Immature natural killer cell (primary cell): ENCODE measurements at regions not wholly inside any gene's neighbourhood (a gene's known extent, or its start where the extent isn't known, plus 50 kb on each side); places are given as distances from the start of the nearest gene placed in this dataset.
A peak's percentile ranks its signal among the peaks of the same experiment; 100 is the strongest.
"Not testable (repeated sequence)": the region's sequence is repeated elsewhere in the genome, so short reads cannot be mapped to it uniquely, and the experiment has no call there.

Experiments
- DNase-seq, 3 donors: peaks; one replicate each; pipeline ENCODE4 v3.0.0; 2022; ENCODE audit warnings: mixed read lengths in 1 of 3
- H3K27ac Mint-ChIP-seq, 6 donors: one replicate each; pipeline ENCODE4 v1.8.0; 2020; ENCODE audit warnings: mixed read lengths in 6 of 6, mild to moderate bottlenecking in 5 of 6, inconsistent platforms in 4 of 6, moderate library complexity in 3 of 6
- H3K27me3 Mint-ChIP-seq, 3 donors: one replicate each; pipeline ENCODE4 v1.8.0; 2020 to 2021; ENCODE audit warnings: low read depth in 3 of 3, mild to moderate bottlenecking in 3 of 3, mixed read lengths in 3 of 3, moderate library complexity in 3 of 3, inconsistent platforms in 1 of 3
- H3K36me3 Mint-ChIP-seq, 3 donors: one replicate each; pipeline ENCODE4 v1.8.0; 2020; ENCODE audit warnings: mixed read lengths in 3 of 3, inconsistent platforms in 2 of 3, mild to moderate bottlenecking in 2 of 3
- H3K4me1 Mint-ChIP-seq, 2 donors: one replicate each; pipeline ENCODE4 v1.8.0; 2020; ENCODE audit warnings: inconsistent platforms in 2 of 2, mild to moderate bottlenecking in 2 of 2, mixed read lengths in 2 of 2, moderate library complexity in 1 of 2
- H3K4me3 Mint-ChIP-seq, 5 donors: one replicate each; pipeline ENCODE4 v1.8.0; 2020; ENCODE audit warnings: mild to moderate bottlenecking in 5 of 5, mixed read lengths in 5 of 5, inconsistent platforms in 3 of 5, moderate library complexity in 3 of 5
- H3K9me3 Mint-ChIP-seq, 6 donors: one replicate each; pipeline ENCODE4 v1.8.0; 2020; ENCODE audit warnings: mild to moderate bottlenecking in 6 of 6, mixed read lengths in 6 of 6, inconsistent platforms in 4 of 6, moderate library complexity in 3 of 6

GRCh38 chrX:109875831-109876230 lies 127.1 kb upstream of the TMEM164 start:
- no peaks in the 10 kb centered on the region for H3K36me3 Mint-ChIP-seq
- peaks cover 0 to 4% (median 3%) of the 10 kb centered on the region in 3 donors for H3K27me3 Mint-ChIP-seq
- no peak for DNase-seq
- H3K4me1 Mint-ChIP-seq: no peaks in the 10 kb centered on the region
- no peak overlapping the region for H3K4me3 Mint-ChIP-seq
- no peaks in the 10 kb centered on the region for H3K9me3 Mint-ChIP-seq
- no peak overlapping the region for H3K27ac Mint-ChIP-seq

GRCh38 chrX:109878236-109878635 lies 124.7 kb upstream of the TMEM164 start:
- no peaks in the 10 kb centered on the region for H3K36me3 Mint-ChIP-seq
- H3K4me3 Mint-ChIP-seq: no peak overlapping the region
- no peak for DNase-seq
- H3K4me1 Mint-ChIP-seq: no peaks in the 10 kb centered on the region
- H3K27me3 Mint-ChIP-seq: peaks cover 0 to 6% (median 4%) of the 10 kb centered on the region in 3 donors
- no peaks in the 10 kb centered on the region for H3K9me3 Mint-ChIP-seq
- no peak overlapping the region for H3K27ac Mint-ChIP-seq

GRCh38 chrX:109879991-109880390 lies 122.9 kb upstream of the TMEM164 start:
- H3K4me1 Mint-ChIP-seq: no peaks in the 10 kb centered on the region
- H3K9me3 Mint-ChIP-seq: no peaks in the 10 kb centered on the region
- no peaks in the 10 kb centered on the region for H3K36me3 Mint-ChIP-seq
- no peak for DNase-seq
- no peak overlapping the region for H3K4me3 Mint-ChIP-seq
- no peak overlapping the region for H3K27ac Mint-ChIP-seq
- peaks cover 0 to 6% (median 3%) of the 10 kb centered on the region in 3 donors for H3K27me3 Mint-ChIP-seq

GRCh38 chrX:109880629-109881028 lies 122.3 kb upstream of the TMEM164 start:
- no peak for DNase-seq
- no peaks in the 10 kb centered on the region for H3K9me3 Mint-ChIP-seq
- no peak overlapping the region for H3K4me3 Mint-ChIP-seq
- peaks cover 0 to 10% (median 3%) of the 10 kb centered on the region in 3 donors for H3K27me3 Mint-ChIP-seq
- H3K36me3 Mint-ChIP-seq: no peaks in the 10 kb centered on the region
- H3K4me1 Mint-ChIP-seq: no peaks in the 10 kb centered on the region
- H3K27ac Mint-ChIP-seq: no peak overlapping the region

- peaks cover 0 to 6% (median 3%) of the 10 kb centered on the region in 3 donors for H3K27me3 Mint-ChIP-seq
- no peaks in the 10 kb centered on the region for H3K36me3 Mint-ChIP-seq
- no peaks in the 10 kb centered on the region for H3K4me1 Mint-ChIP-seq
- no peaks in the 10 kb centered on the region for H3K9me3 Mint-ChIP-seq
- DNase-seq: peak in 2 of 3 donors; percentile 23 to 24
- no peak overlapping the region for H3K4me3 Mint-ChIP-seq
- H3K27ac Mint-ChIP-seq: no peak overlapping the region
Measured at GRCh38 chrX:109886122-109886761, 116.7 kb upstream of the TMEM164 start.

- Mint-ChIP-seq H3K27me3 (peaks cover 0 to 4% (median 0%) of the 10 kb centered on the region in 3 donors), H3K4me3 (no peak overlapping the region), H3K4me1 (no peaks in the 10 kb centered on the region), H3K9me3 (peaks cover 0 to 1% (median 0%) of the 10 kb centered on the region in 6 donors), H3K36me3 (no peaks in the 10 kb centered on the region), H3K27ac (no peak overlapping the region)
- no peak for DNase-seq
Measured at GRCh38 chrX:109889289-109890006, 113.5 kb upstream of the TMEM164 start.

- H3K27ac Mint-ChIP-seq: no peak overlapping the region
Measured at GRCh38 chrX:109890300-109890699, 112.6 kb upstream of the TMEM164 start.

GRCh38 chrX:109890910-109891502 lies 111.9 kb upstream of the TMEM164 start:
- Mint-ChIP-seq H3K27me3 (no peaks in the 10 kb centered on the region), H3K27ac (no peak overlapping the region), H3K4me3 (no peak overlapping the region), H3K9me3 (peaks cover 0 to 1% (median 0%) of the 10 kb centered on the region in 6 donors), H3K36me3 (no peaks in the 10 kb centered on the region), H3K4me1 (no peaks in the 10 kb centered on the region)
- DNase-seq: peak; percentile 15 to 39 (median 39)

More at GRCh38 chrX:109890300-109890699, 112.6 kb upstream of the TMEM164 start:
- no peaks in the 10 kb centered on the region for H3K4me1 Mint-ChIP-seq
- no peak for DNase-seq
- no peak overlapping the region for H3K4me3 Mint-ChIP-seq
- peaks cover 0 to 1% (median 0%) of the 10 kb centered on the region in 6 donors for H3K9me3 Mint-ChIP-seq
- peaks cover 0 to 3% (median 0%) of the 10 kb centered on the region in 3 donors for H3K27me3 Mint-ChIP-seq
- H3K36me3 Mint-ChIP-seq: no peaks in the 10 kb centered on the region

GRCh38 chrX:109896024-109896423 lies 106.9 kb upstream of the TMEM164 start:
- H3K27ac Mint-ChIP-seq, DNase-seq, H3K4me3 Mint-ChIP-seq, H3K36me3 Mint-ChIP-seq, H3K9me3 Mint-ChIP-seq, H3K4me1 Mint-ChIP-seq, H3K27me3 Mint-ChIP-seq: not testable (repeated sequence)

- peaks cover 0 to 12% (median 3%) of the 10 kb centered on the region in 3 donors for H3K27me3 Mint-ChIP-seq
- H3K27ac Mint-ChIP-seq: no peak overlapping the region
- DNase-seq: no peak
- no peaks in the 10 kb centered on the region for H3K36me3 Mint-ChIP-seq
- no peak overlapping the region for H3K4me3 Mint-ChIP-seq
- peaks cover 0 to 3% (median 0%) of the 10 kb centered on the region in 6 donors for H3K9me3 Mint-ChIP-seq
- no peaks in the 10 kb centered on the region for H3K4me1 Mint-ChIP-seq
Measured at GRCh38 chrX:109902665-109903064, 100.2 kb upstream of the TMEM164 start.

GRCh38 chrX:109911046-109911445 lies 91.9 kb upstream of the TMEM164 start:
- Mint-ChIP-seq H3K4me1 (no peaks in the 10 kb centered on the region), H3K27ac (no peak overlapping the region), H3K9me3 (no peaks in the 10 kb centered on the region), H3K27me3 (no peaks in the 10 kb centered on the region), H3K36me3 (no peaks in the 10 kb centered on the region), H3K4me3 (no peak overlapping the region)
- DNase-seq: no peak

- not testable (repeated sequence) for H3K27ac Mint-ChIP-seq, H3K4me3 Mint-ChIP-seq, H3K27me3 Mint-ChIP-seq, H3K36me3 Mint-ChIP-seq, H3K4me1 Mint-ChIP-seq, H3K9me3 Mint-ChIP-seq, DNase-seq
Measured at GRCh38 chrX:109912993-109913392, 89.9 kb upstream of the TMEM164 start.

GRCh38 chrX:109914114-109914849 lies 88.6 kb upstream of the TMEM164 start:
- Mint-ChIP-seq H3K27ac (no peak overlapping the region), H3K4me3 (no peak overlapping the region), H3K4me1 (no peaks in the 10 kb centered on the region), H3K36me3 (no peaks in the 10 kb centered on the region), H3K9me3 (no peaks in the 10 kb centered on the region), H3K27me3 (no peaks in the 10 kb centered on the region)
- no peak for DNase-seq

GRCh38 chrX:109918753-109919152 lies 84.2 kb upstream of the TMEM164 start:
- Mint-ChIP-seq H3K9me3 (no peaks in the 10 kb centered on the region), H3K4me3 (no peak overlapping the region), H3K4me1 (no peaks in the 10 kb centered on the region), H3K36me3 (no peaks in the 10 kb centered on the region), H3K27me3 (no peaks in the 10 kb centered on the region), H3K27ac (no peak overlapping the region)
- no peak for DNase-seq
